RKO (cell line): ENCODE measurements at regions not wholly inside any gene's neighbourhood (a gene's known extent, or its start where the extent isn't known, plus 50 kb on each side); places are given as distances from the start of the nearest gene placed in this dataset.
A peak's percentile ranks its signal among the peaks of the same experiment; 100 is the strongest.

Experiments
- DNase-seq: peaks from one replicate; pipeline ENCODE4 v3.0.0-alpha.2; 2016; ENCODE audit warnings: low spot score

DNA sequence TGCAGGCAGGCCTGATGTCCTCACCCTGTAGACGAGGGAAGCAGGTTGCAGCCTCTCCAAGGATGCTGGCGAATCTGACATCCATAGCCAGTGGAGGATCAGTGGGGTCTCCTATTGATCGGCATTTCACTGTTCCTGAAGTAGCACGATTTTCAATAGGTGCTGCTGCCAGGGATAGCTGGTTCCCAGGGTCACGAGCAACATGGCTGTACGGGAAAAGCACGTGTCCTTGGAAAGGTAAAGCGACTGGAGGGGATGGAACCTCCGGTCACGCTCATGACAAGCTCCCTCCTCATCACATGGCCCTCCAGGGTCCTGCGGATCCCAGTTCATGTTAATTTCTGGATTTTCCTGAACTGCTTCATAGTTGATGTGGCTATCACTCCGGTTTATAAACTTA lies 373.7 kb upstream of the SMIM21 start:
- no peak for DNase-seq

DNA sequence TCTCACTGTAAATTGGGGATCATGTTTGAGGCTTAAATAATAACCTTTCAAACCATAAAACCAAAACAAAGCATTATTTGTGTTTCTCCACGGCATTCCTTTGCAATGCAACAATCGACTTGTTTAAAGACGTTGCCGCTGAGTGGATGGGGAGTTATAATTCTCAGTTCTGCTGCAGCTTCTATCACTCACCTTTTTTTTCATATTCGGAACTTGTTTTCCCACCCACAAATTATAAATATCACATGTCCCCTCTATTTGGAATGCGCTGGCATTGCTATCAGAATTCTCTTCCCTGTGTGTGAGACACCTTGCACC lies 372.8 kb upstream of the SMIM21 start:
- DNase-seq: no peak

DNA sequence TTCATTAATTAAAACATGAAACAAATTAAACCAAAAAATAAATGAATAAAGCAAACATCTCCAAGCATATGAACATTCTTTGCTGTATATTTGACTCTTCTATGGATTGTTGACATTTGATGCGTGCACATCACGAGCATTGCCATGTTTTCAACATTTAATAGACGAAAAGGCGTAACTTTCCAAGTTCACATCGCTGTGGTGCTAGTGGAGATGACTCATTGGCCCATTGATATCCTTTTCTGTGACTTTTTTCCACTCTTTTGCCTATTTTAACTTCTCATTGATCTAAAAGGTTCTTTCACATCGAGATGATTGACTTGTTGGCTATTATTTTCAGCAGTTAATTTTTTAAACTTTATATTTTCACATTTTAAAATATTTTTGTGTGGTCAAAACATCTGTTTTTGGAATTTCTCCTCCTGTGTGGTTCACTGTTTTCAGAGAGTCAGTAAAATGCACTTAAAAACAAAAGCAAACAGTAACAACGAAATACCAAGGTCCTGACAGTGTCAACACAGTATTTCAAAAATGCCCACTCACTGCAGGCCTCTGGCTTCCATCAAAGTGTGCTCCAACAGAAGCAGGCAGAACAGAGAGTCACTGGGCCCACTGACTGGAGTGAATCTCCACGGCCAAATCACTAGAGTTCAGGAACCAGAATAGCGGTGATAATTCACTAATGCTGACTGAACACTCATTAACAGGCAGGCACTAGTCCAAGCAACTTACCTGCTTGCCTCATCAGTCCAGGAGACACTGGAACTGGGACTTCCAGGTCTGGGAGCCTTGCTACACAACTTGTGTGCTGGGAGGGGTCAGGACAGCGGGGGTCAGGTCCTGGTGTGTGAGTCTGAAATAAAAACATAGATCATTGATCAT lies 372.2 kb upstream of the SMIM21 start:
- no peak for DNase-seq

DNA sequence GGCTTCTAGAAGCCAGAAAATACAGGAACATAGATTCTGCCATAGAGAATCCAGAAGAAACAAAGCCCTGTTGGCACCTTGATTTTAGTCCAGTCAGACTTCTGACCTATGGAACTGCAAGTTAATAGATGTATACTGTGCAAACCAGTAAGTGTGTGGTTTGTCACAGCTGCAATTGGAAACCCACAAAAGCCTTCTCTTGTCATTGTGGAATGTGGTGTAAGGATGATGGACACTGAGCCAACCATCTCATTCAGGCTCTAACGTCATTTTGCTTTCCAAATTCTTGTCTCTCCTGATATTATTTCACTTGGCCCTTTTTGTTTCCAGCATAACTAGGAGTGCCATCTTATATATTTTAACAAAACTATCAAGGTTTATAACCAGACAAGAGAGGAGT lies 369.5 kb upstream of the SMIM21 start:
- no peak for DNase-seq

DNA sequence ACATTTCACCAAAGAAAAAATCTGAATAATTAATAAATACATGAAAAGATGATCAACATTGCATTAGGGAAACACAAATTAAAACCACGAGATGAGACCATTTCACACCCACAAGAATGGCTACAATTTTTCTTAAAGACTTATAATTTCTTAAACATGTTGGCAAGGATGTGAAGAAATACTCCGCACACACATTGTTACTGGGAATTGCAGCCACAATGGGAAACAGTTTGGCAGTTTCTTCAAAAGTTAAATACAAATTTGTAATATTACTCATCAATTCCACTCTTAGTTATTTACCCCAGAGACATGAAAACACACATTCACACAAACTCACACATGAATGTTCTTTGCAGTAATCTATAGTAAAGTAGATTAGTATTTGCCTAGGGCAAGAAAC lies 363.3 kb upstream of the SMIM21 start:
- DNase-seq: no peak

DNA sequence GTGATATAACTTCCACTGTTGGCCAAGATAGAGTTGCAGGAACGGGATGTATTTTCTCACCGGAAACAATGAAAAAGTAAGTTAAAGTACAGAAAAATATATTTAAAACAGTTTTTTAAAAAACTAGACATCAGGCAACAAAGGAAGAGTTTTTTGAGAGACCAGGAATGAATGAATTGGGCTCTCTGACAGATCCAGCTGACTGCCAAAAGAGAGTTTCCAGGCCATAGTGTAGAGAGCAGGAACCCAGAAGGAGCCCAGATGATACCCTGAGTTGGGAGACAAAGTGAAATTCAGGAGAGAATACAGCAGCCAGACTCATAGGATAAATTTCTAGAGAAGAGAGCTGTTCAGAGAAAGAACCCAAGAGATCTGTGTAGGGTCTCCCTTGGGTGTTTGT lies 362.6 kb upstream of the SMIM21 start:
- DNase-seq: no peak

DNA sequence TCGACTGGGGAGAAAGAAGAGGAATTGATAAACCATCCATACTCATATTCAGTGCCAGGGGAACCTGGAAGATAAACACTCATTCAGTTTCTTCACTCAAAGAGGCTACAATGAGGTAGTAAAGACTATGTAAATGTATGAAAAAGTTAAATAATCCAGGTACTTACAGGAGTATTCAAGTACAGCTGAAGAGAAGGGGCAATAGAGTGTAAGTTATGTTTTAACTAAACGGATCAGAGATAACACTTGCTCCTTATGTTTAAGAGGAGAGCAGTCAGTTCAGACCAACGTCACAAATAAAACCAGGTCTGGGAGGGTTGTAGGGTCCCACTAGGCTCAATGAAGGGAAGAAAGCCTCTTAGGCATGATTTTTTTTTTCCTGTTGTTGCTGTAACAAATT lies 358.3 kb upstream of the SMIM21 start:
- no peak for DNase-seq

DNA sequence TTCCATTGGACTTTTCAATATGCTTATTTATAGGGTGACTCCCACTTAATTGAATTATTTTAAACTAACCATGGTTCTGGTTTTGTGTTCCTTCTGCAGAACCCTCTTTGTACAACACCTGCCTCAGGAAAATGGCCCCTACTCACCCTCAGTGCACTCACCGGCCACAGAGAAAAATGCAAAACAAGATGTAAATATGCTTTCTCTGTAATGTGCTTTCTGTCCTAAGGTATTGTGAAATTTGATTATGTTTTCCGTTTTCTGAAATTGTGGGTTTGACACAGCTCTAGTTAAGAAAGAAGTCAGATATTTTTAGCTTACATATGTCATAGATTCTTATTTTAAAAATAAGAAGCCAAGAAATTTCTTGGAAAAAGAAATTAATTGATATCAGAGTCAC lies 357.7 kb upstream of the SMIM21 start:
- DNase-seq: no peak

DNA sequence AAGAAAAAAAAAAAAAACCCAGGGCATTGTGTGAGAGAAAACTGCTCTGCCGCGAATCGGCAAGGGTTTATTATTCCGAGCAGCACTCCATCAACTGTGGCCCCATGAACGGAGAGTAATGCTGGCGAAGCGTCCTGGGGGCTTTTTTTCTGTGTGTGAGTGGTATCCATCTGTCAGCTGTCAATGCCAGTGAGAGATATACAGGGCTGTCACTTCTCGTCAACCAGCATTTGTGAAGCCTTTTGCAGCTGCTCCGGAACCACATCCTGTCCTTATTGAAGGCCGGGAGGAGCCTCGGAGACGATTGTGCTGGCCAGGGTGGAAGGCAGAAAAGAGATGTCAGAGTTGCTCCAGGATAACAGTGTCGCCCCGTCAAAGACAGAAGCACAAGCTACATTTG lies 356.9 kb upstream of the SMIM21 start:
- DNase-seq: no peak

DNA sequence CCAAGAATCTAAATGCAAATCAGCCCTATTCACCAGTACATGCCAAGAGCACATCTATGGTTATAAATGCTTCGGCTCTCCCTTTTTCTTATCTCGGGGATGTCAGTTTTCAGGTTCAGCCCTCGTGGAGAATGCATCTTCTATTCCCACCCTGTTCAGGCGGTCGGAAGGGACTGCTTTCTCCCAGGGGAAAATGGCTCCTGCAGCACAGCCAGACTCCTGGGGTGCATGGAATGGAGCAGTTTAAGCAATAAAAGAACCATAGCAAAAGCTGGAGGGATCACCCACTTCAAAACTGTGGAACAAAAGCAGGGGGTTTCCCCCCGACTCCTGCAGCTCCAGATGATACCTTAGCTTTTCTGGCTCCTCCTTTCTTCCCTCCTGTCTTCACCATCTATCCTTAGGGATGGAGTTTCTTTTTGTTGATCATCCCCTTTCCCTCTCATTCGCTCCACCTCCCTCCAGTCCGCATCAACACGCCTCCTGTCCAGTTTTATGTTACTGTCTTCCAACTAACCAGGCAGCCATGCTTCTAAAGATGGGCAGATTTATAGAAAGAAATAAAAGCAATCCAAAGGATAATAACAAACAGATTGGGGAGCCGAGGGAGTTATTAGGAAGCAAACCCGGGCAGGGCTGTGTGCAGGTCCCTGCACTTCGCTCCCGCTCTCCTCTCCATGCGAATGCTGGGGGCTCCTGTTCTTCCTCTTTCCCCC lies 356.2 kb upstream of the SMIM21 start:
- DNase-seq: no peak

DNA sequence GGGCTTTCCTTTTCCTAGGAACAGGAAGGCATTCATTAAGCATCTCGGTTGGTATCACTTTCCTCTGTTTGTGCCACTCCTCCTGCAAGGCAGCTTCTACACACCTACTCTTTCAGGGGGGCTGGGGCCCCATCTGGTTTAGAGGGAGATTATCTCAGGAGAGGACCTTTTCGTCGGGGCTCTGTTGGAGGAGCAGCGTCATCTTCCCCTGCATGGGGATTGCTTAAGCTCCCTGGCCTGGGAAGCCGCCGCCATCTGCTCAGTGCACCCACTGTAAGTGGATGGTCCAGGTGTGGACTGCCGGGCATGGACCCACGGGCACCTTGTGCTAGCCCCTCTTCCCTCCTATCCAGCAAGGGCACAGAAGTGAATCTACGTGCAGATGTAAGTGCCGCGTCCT lies 355.3 kb upstream of the SMIM21 start:
- DNase-seq: no peak

DNA sequence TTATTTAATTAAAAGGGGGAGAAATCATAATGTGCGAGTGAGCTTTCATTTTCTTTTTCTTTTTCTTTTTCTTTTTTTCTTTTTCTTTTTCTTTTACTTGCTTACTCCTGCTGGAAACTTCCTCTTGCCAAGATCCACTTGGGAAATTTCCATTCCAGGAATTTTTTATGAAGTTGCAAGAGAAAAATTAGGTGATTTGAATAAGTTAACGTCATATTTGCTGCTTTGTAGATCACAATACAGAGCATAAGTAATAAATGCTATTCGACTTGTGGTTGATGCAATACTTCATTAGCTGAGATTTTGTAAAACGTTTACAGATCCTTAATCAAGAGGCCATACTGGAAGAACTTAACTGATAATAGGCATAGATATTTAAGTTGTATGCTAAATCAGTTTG lies 354.7 kb upstream of the SMIM21 start:
- DNase-seq: no peak

DNA sequence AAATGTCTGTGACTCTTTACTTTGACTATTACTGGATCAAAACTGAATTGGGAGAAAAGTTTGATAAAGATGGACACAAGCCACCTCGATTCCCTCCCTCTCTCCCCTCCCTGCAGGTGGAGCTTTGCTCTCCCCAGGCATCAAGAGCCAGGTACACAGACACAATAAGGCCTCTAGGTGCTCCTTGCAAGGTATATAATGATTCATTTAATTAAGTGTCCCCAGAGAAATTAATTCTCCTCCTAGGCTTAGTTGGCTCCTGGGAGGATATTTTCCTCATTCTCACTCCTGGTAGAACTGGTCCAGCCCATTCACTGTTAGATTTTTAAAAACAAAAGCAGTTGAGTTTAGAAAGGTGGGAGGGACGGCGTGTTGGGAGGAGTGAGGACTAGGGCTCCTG lies 352.4 kb upstream of the SMIM21 start:
- DNase-seq: no peak

DNA sequence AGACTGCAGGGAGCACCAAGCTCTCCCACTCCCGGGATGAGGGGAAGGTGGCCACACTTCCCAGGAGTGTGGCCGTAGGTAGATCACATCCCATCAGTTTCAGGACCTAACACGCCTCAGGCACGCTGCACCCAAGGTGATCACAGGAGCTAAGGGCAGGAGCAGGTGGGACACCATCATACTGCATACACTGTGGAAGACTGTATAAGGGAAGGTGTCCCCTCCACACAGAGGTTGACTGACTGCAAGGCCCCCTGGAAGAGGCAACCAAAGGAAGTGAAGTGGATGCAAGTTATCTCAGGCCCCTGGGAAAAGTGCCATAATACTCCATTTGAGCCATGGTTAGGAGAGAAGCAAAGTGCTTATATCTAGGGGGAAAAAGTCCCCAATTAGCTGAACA lies 351.9 kb upstream of the SMIM21 start:
- DNase-seq: no peak

DNA sequence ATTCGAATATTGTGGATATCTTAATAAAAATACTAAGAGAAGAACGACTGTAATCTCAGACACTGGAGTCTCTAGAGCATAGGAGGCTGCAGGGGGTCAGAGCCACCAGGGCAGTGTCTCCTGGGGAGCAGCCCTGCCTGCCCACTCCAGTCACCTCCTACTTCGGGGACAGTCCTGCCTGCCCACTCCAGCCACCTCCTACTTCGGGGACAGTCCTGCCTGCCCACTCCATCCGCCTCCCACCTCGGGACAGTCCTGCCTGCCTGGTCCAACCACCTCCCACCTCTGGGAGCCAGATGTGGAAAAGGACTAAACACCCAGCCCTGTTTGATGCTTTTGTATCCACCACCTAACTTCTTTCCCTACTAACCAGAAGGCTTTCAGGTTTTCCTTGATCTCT lies 350.1 kb upstream of the SMIM21 start:
- DNase-seq: no peak

DNA sequence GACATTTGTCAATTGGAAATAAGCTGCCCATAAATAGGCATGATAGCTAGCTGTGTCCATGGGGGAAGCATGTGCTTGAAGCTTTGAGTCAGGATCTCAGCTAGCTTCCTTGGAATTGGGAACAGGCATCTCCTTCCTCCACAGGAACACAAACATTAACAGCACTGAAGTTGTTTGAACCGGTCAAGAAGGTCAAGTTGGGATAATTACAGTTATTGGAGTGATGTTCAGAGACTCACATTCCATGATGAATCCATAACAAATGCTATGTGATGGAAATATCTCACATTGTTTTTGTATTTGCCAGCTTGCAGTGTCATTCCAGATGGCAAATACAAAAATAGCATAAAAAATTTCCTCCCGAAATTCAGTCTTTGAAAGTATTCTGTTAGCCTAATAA lies 347.6 kb upstream of the SMIM21 start:
- DNase-seq: no peak

DNA sequence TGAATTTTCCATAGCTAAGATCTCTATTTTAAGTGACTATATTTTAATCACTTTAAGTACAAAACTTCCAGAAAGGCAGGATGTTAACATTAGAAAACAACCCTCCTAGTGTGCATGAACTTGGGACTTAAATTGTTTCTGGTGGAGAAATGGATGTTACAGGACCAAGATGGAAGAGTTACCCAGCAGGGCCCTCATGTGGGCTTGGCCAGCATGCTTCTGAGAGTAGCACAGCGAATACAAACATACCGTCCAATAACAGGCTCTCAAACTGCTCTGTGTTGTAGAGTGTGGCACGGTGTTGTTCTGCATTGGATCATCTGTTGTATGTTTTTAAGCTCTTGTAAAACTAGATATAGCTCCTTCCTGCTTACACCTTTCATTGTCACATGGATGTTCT lies 346.1 kb upstream of the SMIM21 start:
- no peak for DNase-seq

DNA sequence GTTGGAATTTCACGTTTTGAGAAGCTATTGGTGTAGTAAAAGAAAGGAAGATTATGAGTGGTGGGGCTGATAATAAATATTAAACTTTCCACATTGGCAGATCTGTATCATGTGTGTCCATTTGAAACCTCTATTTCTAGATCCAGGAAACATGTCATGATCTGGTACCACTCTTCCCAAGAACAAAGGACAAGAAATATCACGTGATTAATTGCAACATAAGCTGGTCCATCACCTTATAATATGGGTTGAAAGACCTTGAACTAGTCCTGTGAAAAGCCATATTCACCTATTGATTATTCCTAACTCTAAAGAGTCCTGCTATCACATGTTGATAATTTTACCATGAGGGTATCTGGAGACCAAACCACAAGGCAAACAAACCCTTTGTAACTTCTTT lies 335.3 kb upstream of the SMIM21 start:
- no peak for DNase-seq

DNA sequence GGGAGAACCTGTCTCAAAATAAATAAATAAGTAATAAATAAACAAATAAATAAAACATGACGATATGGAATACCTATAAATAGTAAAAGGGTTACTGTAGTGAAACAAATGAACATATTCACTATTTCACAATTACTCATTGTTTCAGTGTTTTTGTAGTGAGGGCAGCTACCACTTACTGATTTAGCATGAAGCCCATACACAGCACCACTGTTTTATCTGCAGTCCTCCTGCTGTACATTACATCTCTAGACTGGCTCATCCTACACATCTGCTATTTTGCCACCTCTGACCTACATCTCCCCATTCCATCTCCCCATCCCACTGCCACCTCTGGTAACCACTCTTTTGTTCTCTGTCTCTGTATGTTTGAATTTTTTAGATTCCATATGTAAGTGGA lies 332.7 kb upstream of the SMIM21 start:
- DNase-seq: no peak

DNA sequence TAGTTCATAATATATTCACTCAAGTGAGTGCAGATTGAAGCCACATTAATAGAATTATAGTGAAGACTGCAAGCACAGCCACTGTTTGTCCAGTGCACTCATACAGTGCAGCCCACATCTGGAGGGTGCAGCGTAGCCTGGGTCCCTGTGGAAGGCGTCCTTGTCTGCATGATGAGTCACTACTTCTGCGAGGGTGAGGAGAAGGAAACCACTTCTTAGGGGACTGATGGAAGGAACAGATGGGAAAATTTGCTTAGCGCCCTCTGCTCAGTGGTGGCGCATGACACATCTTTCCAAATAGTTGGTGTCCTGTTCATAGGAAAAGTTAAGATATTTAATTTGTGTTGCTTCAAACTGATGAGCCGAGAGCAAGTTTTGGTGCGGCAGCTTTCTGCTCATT lies 330.4 kb upstream of the SMIM21 start:
- no peak for DNase-seq

DNA sequence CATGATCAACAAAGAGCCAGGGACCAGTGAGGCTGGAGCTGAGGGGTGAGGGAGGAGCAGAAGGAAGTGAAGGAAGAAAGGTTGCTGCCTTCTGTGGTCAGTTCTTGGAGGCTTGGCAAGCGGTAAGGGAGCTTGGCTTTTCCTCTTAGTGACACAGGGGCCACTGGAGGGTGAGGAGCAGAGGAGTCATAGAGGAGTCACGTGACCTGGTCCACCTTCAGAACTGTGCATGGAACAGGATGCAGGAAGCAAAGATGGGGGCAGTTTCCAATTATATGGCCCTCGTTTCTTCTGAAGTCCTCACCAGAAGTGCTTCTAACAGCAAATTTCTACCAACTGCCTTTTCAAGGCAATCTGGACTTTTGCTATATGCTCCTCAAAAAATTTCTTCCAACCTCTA lies 326.9 kb upstream of the SMIM21 start:
- DNase-seq: peak; percentile 4

DNA sequence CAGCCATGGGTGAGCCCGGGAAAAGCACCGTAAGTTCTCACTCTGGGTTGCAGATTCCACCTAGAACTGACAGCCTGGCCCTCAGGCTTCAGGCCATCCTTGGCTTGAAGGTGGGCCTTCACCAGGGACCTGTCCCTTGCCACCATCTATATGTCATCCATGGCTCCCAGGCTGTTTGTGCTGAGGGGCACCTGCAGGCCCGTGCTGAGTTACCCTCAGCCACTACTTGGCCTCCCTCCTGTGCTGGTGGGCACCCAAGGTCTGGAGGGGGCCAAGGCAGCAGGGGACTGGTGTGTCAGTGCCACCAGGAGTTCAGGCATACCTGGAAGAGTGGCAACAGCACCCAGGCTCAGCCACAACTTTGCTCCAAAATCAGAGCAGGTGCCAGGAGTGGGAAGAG lies 326.2 kb upstream of the SMIM21 start:
- no peak for DNase-seq

DNA sequence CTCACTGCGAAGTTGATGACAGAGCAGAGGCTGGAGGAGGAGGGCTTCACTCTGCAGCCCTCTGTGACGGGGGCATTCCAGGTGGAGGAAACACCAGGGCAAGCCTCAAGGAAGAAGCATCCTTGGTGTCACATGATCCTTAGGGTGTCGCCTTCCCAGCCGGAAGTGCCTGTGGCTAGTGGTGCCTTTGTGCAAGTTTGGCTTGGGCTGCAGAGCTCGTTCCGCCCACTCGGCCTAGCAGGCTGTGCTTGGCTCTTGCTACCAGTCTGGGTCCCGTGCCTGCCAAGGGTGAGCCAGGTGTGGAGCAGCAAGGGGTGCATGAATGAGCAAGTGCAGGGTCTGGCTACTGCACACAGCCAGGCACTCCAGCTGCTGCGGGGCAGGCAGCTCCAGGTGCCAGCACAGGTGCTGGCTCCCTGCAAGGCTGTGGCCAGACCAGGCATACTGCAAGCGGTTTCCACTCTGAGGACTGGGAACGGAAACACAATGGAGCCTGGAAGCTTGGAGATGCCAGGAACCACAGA lies 325.3 kb upstream of the SMIM21 start:
- DNase-seq: no peak

DNA sequence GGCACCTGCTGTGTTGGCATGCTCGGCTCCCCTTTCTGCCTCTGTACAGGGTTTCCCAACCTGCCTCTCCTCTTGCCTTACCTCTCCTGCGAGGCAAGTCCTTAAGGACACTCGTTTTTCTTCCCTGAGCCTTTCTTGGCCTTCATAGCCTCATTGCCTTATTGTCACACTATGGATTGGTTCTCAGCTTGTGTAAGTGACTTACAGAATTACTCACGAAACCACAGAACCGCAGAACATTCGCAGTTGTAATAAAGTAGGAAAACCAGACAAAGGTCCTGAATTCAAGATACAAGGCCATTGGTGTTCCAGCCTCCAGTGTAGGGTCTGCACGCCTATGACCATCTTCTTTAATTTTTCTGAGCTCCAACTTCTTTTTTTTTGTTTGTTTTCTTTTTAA lies 317.6 kb upstream of the SMIM21 start:
- DNase-seq: no peak
